MM.1S (cell line): ENCODE measurements at regions not wholly inside any gene's neighbourhood (a gene's known extent, or its start where the extent isn't known, plus 50 kb on each side); places are given as distances from the start of the nearest gene placed in this dataset.

Experiments used
- DNase-seq: peaks from one replicate; pipeline ENCODE4 v3.0.0-alpha.2; 2015
- H2AFZ ChIP-seq: fragments of 300-600 bp; sonication (generic); 2 replicates; pipeline ENCODE4 v1.6.0; 2016; ENCODE audit warnings: antibody characterized with exemption, low read length
- H3F3A ChIP-seq: fragments of 300-600 bp; sonication (generic); 2 replicates; pipeline ENCODE4 v1.6.1; 2016; ENCODE audit warnings: mild to moderate bottlenecking, antibody characterized with exemption, low read length, moderate library complexity, mixed read lengths; ENCODE audit not compliant: insufficient read depth
- H3K27ac ChIP-seq: fragments of 300-600 bp; sonication (generic); 2 replicates; pipeline ENCODE4 v1.5.1; 2016; ENCODE audit warnings: mild to moderate bottlenecking, low read length
- H3K27me3 ChIP-seq: fragments of 300-600 bp; sonication (generic); replicated peaks from 2 replicates; pipeline ENCODE4 v1.6.0; 2016; ENCODE audit warnings: low read length; ENCODE audit not compliant: insufficient read depth
- H3K36me3 ChIP-seq: fragments of 300-600 bp; sonication (generic); replicated peaks from 2 replicates; pipeline ENCODE4 v1.6.1; 2016; ENCODE audit warnings: mild to moderate bottlenecking, low read length, mixed read lengths; ENCODE audit not compliant: insufficient read depth
- H3K4me1 ChIP-seq: fragments of 300-600 bp; sonication (generic); 2 replicates; pipeline ENCODE4 v1.6.1; 2016; ENCODE audit warnings: low read length, mixed read lengths
- H3K4me2 ChIP-seq: fragments of 300-600 bp; sonication (generic); 2 replicates; pipeline ENCODE4 v1.6.0; 2016; ENCODE audit warnings: low read depth, low read length
- H3K4me3 ChIP-seq: fragments of 300-600 bp; sonication (generic); 2 replicates; pipeline ENCODE4 v1.5.1; 2016; ENCODE audit warnings: low read length, mixed read lengths
- H3K79me2 ChIP-seq: fragments of 300-600 bp; sonication (generic); 2 replicates; pipeline ENCODE4 v1.6.1; 2016; ENCODE audit warnings: mixed run types, low read length, mixed read lengths
- H3K9ac ChIP-seq: fragments of 300-600 bp; sonication (generic); 2 replicates; pipeline ENCODE4 v1.6.1; 2016; ENCODE audit warnings: low read length, mixed read lengths
- H3K9me2 ChIP-seq: fragments of 300-600 bp; sonication (generic); replicated peaks from 2 replicates; pipeline ENCODE4 v1.6.1; 2016; ENCODE audit warnings: mild to moderate bottlenecking, low read length, mixed read lengths; ENCODE audit not compliant: insufficient read depth
- H3K9me3 ChIP-seq: fragments of 300-600 bp; sonication (generic); replicated peaks from 2 replicates; pipeline ENCODE4 v1.6.1; 2016; ENCODE audit warnings: mild to moderate bottlenecking, low read length, mixed read lengths; ENCODE audit not compliant: insufficient read depth
- H4K20me1 ChIP-seq: fragments of 300-600 bp; sonication (generic); 2 replicates; pipeline ENCODE4 v1.6.1; 2016; ENCODE audit warnings: mild to moderate bottlenecking, low read length, moderate library complexity, mixed read lengths; ENCODE audit not compliant: insufficient read depth
- CTCF ChIP-seq: fragments of 300-600 bp; sonication (generic); IDR thresholded peaks from 2 replicates; pipeline ENCODE4 v1.5.1; 2016; ENCODE audit warnings: antibody characterized with exemption, low read length, mixed read lengths
- EZH2 ChIP-seq: fragments of 300-600 bp; sonication (generic); optimal IDR thresholded peaks from 2 replicates; pipeline ENCODE3; 2017; ENCODE audit warnings: low read depth, mild to moderate bottlenecking, antibody characterized with exemption, low read length, mixed read lengths
- EZH2phosphoT487 ChIP-seq: fragments of 300-600 bp; sonication (generic); IDR thresholded peaks from 2 replicates; pipeline ENCODE4 v1.6.1; 2018; ENCODE audit warnings: antibody characterized with exemption, low read length

- Histone ChIP-seq H3F3A (no peaks in the 10 kb centered on the region), H3K9me3 (no peaks in the 10 kb centered on the region), H3K9me2 (no peaks in the 10 kb centered on the region), H3K9ac (no peak overlapping the region), H3K27me3 (no peaks in the 10 kb centered on the region), H3K4me1 (no peaks in the 10 kb centered on the region), H3K4me3 (no peak overlapping the region), H2AFZ (no peak overlapping the region), H3K27ac (no peak overlapping the region), H3K4me2 (no peak overlapping the region), H4K20me1 (no peaks in the 10 kb centered on the region), H3K36me3 (no peaks in the 10 kb centered on the region), H3K79me2 (no peaks in the 10 kb centered on the region)
- TF ChIP-seq EZH2phosphoT487 (no peak), EZH2 (no peak), CTCF (no peak)
- no peak for DNase-seq
These were observed 645.1 kb downstream of the UQCRFS1 start for GRCh38 chr19:28567834-28568233.

- no peaks in the 10 kb centered on the region for H3K9me2 ChIP-seq
These were observed 648.7 kb downstream of the UQCRFS1 start for GRCh38 chr19:28563964-28564921.

GRCh38 chr19:28560786-28561185, 652.2 kb downstream of the UQCRFS1 start:
- H3K4me2 ChIP-seq, result no peak overlapping the region
- no peaks in the 10 kb centered on the region for H4K20me1 ChIP-seq
- no peak overlapping the region for H3K4me3 ChIP-seq
- no peaks in the 10 kb centered on the region for H3K27me3 ChIP-seq
- no peaks in the 10 kb centered on the region for H3F3A ChIP-seq
- H3K9ac ChIP-seq, result no peak overlapping the region
- no peak overlapping the region for H3K27ac ChIP-seq
- TF ChIP-seq CTCF (no peak), EZH2 (no peak), EZH2phosphoT487 (no peak)
- no peak for DNase-seq
- H3K79me2 ChIP-seq, result no peaks in the 10 kb centered on the region
- no peaks in the 10 kb centered on the region for H3K4me1 ChIP-seq
- no peaks in the 10 kb centered on the region for H3K9me2 ChIP-seq
- H3K9me3 ChIP-seq, result no peaks in the 10 kb centered on the region
- H2AFZ ChIP-seq, result no peak overlapping the region
- no peaks in the 10 kb centered on the region for H3K36me3 ChIP-seq

More at GRCh38 chr19:28563964-28564921, 648.7 kb downstream of the UQCRFS1 start:
- Histone ChIP-seq H3K36me3 (no peaks in the 10 kb centered on the region), H3K79me2 (no peaks in the 10 kb centered on the region), H3K9me3 (no peaks in the 10 kb centered on the region), H4K20me1 (no peaks in the 10 kb centered on the region), H3K4me1 (no peaks in the 10 kb centered on the region), H3F3A (no peaks in the 10 kb centered on the region), H3K27ac (no peak overlapping the region), H2AFZ (no peak overlapping the region), H3K4me2 (no peak overlapping the region), H3K27me3 (no peaks in the 10 kb centered on the region), H3K9ac (no peak overlapping the region), H3K4me3 (no peak overlapping the region)
- TF ChIP-seq CTCF (no peak), EZH2 (no peak), EZH2phosphoT487 (no peak)
- no peak for DNase-seq
